ENCODE measurements at regions not wholly inside any gene's neighbourhood (a gene's known extent, or its start where the extent isn't known, plus 50 kb on each side); places are given as distances from the start of the nearest gene placed in this dataset.

DNA sequence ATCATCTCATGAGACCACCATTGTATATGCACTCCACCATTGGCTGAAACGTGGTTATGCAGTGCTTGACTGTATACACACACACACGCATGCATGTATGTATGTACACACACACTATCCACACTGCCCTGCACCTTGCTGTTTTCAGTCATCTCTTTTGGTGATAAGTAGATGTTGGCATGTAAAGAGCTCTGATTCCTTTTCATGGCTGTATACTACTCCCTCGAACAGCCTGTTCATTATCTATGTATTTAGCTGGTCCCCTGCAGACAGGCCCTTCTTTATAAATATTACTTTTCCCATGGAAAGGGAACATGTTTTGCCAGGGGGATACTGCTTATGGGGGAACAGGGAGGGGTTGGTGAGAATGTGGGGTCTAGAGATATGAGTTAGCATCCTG lies 349.4 kb downstream of the FOXL1 start:
- intact Hi-C loops (cut with DNase I): no loop called here

GRCh38 chr16:86928523-86929011 lies 350.2 kb downstream of the FOXL1 start:
- DNase-seq: no peak
- intact Hi-C loops (cut with DNase I): no loop called here

More for the DNA sequence above, 349.4 kb downstream of the FOXL1 start:
- no peak for DNase-seq

GRCh38 chr16:86929057-86929871 lies 350.9 kb downstream of the FOXL1 start:
- intact Hi-C loops (cut with DNase I): no loop called here
- DNase-seq: no peak

DNA sequence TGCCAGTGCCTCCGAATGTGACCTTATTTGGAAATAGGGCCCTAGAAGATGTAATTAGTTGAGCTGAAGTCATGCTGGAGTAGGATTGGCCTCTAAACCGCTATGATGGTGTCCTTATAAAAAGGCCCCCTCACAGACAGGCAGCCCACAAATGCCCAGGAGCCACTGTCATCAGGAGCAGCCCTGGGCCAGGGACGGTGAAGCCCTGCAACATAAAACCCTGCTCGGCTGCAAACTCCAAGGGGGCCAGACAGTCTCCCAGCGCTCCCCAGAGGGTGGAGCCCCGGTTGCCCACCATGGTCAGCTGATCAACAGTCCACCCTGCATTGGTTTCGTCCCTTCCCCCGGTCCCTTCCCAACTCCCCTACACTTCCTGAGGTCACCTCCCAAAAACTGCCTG lies 351.7 kb downstream of the FOXL1 start:
- no peak for DNase-seq

GRCh38 chr16:86930663-86931373 lies 352.5 kb downstream of the FOXL1 start:
- intact Hi-C loops (cut with DNase I): no loop called here

More for the DNA sequence above, 351.7 kb downstream of the FOXL1 start:
- intact Hi-C loops (cut with DNase I): no loop called here

DNA sequence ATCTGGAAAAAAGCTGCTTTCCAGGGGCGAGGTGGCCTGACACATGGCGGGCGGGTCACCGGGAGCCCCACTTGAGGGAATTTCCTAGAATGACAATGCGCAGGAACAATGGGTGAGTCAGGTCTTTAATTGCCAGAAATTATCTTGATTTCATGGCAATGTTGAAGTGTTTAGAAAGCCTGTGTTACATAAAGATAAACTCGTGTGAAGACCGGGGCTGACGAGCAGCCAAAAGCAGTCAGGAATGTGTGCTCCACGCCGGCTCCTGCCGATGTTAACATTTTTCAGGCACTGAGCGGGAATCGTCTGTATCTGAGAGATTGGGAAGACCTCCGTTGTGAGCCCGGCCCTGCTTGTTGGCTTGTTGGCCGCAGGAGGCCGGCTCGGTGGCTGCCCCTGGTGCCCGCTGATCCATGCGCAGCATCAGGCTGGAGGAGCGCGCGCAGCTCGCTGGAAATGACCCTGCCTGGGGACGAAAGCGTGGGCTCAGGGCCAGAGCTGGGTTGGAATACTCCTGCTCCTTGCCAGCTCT lies 353.1 kb downstream of the FOXL1 start:
- no peak for DNase-seq
- intact Hi-C loops (cut with DNase I): no loop called here

More at GRCh38 chr16:86930663-86931373, 352.5 kb downstream of the FOXL1 start:
- DNase-seq: no peak

GRCh38 chr16:86932130-86932982 lies 354.0 kb downstream of the FOXL1 start:
- no peak for DNase-seq
- intact Hi-C loops (cut with DNase I): no loop called here

- peak in 11 of 42 donors; percentile 13 to 52 (median 30) for DNase-seq
- intact Hi-C loops (cut with DNase I): no loop called here
These were observed 356.4 kb downstream of the FOXL1 start for GRCh38 chr16:86934581-86935375.

DNA sequence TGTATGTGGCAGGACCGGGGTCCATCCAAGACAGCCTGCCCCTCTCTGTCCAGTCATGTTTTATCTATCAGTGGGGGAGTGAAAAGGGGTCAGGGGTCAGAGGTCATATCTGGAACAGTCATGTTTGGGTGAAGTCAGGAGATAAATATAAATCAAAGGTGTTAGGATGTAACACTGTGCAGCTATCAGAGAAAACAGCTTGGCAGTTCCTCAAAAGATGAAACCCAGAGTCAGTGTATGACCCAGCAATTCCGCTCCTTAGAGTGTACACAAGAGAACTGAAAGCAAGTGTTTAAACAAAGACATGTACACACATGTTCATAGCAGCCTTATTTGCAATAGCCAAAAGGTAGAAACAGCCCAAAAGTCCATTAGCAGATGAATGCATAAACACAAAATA lies 361.3 kb downstream of the FOXL1 start:
- intact Hi-C loops (cut with DNase I): no loop called here
- DNase-seq: no peak

DNA sequence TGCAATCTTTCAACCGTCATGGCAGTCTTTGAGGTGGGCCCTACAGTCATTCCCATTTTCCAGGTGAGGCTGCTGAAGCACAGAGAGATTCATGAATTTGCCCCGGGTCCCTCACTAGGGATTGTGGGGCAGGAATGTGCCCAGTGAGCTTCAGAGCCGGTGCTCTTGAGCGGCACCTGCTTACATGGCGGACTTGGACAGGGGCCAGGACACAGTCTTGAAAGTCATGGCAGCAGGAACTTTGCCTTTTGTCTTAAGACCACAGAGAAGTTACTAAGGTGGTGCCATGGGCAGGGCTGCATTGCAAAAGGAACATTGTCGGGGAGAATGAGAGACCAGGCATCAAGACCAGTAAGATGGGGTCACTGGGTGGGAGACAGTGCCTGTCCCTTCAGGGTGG lies 363.4 kb downstream of the FOXL1 start:
- intact Hi-C loops (cut with DNase I): no loop called here
- no peak for DNase-seq

GRCh38 chr16:86942151-86943051 lies 364.1 kb downstream of the FOXL1 start:
- no peak for DNase-seq
- intact Hi-C loops (cut with DNase I): no loop called here

- intact Hi-C loops (cut with DNase I): no loop called here
- no peak for DNase-seq
These were observed 367.0 kb downstream of the FOXL1 start for GRCh38 chr16:86945166-86945900.

GRCh38 chr16:86946396-86946795 lies 368.0 kb downstream of the FOXL1 start:
- intact Hi-C loops (cut with DNase I): no loop called here
- DNase-seq: peak in 1 of 42 donors; percentile 1

GRCh38 chr16:86946981-86947380 lies 368.6 kb downstream of the FOXL1 start:
- no peak for DNase-seq
- intact Hi-C loops (cut with DNase I): no loop called here

DNA sequence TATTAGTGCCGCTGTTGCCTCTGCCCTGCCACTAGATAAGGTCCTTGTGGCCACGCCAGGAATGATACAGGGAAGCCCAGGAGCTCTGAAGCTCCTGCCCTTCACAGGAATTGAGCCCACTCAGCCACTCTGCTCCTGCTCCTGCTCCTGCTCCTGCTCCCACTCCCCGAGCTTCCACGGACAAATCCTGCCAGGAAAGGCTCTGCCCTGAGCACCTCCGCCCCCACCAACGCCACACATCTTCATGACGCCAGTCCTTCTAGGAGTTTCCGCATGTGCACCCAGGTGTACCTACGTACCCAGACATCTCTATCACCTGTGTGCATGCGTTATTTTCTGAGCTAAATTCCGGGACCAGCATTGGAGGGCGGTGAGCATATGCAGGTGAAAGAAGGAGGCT lies 369.1 kb downstream of the C16orf95 start:
- intact Hi-C loops (cut with DNase I): no loop called here
- peak in 1 of 42 donors; percentile 2 for DNase-seq

GRCh38 chr16:86949116-86949515 lies 368.1 kb downstream of the C16orf95 start:
- intact Hi-C loops (cut with DNase I): no loop called here
- no peak for DNase-seq

DNA sequence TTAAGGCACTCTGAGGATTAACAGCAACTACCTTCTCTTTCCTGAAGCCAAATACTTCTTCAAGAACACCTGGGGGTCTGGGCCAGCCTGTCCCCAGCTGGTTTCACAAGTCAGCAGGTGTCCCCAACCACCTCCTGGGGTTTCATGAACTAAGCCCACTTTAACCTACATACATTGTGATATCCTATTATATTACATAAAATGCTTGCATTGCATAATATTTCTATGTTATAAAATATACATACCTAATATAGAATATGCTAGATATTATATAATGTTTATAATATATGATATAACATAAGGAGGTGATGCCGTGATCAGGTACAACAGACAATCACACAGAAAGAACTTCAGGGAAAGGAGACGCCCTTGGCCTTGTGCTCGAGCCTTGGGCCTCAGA lies 367.6 kb downstream of the C16orf95 start:
- intact Hi-C loops (cut with DNase I): no loop called here
- DNase-seq: no peak
